GOT3 (cell line): ENCODE measurements at regions not wholly inside any gene's neighbourhood (a gene's known extent, or its start where the extent isn't known, plus 50 kb on each side); places are given as distances from the start of the nearest gene placed in this dataset.

Source experiments
- DNase-seq: peaks from one replicate; lab custom pipeline; 2025; ENCODE audit warnings: mixed read lengths; lab: John Stamatoyannopoulos, UW

DNA sequence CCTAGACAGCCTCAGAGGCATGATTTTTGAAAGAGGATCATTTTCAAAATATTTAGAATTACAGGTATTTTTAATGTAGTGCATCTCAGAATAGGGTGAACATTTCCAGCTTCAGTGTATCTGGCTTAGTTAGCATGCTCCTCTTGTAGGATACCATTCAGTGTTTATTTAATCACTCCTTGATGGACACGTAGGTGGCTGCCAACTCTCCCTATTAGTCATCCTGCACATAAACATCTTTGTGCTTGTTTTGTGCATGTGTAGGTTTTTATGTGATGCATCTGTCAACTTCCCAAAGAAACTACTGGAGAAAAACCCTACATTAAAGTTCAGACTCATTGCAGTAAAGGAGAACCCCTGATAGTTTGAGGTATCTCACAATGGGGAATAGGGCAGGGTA, 52.5 kb upstream of the RBM19 start:
- DNase-seq = no peak
